HEK293 (cell line): ENCODE measurements at regions not wholly inside any gene's neighbourhood (a gene's known extent, or its start where the extent isn't known, plus 50 kb on each side); places are given as distances from the start of the nearest gene placed in this dataset.
A peak's percentile ranks its signal among the peaks of the same experiment; 100 is the strongest.

Source experiments
- FEZF1 ChIP-seq: fragments of 450-650 bp; formaldehyde crosslinking; IDR thresholded peaks from 2 replicates; pipeline ENCODE4 v1.5.1; 2016; ENCODE audit warnings: missing biosample characterization, missing genetic modification characterization
- GLI2 ChIP-seq: fragments of 450-650 bp; formaldehyde crosslinking; IDR thresholded peaks from 2 replicates; pipeline ENCODE4; 2017; ENCODE audit warnings: missing biosample characterization, missing genetic modification characterization, low read depth, borderline replicate concordance
- KLF17 ChIP-seq: fragments of 450-650 bp; formaldehyde crosslinking; IDR thresholded peaks from 2 replicates; pipeline ENCODE4 v1.5.1; 2016; ENCODE audit warnings: missing biosample characterization, missing genetic modification characterization
- KLF7 ChIP-seq: fragments of 450-650 bp; formaldehyde crosslinking; IDR thresholded peaks from 2 replicates; pipeline ENCODE4 v1.5.1; 2016; ENCODE audit warnings: missing biosample characterization, missing genetic modification characterization, borderline replicate concordance
- KLF8 ChIP-seq: fragments of 450-650 bp; formaldehyde crosslinking; IDR thresholded peaks from 2 replicates; pipeline ENCODE4 v1.5.1; 2016; ENCODE audit warnings: missing biosample characterization, missing genetic modification characterization
- MYNN ChIP-seq: fragments of 450-650 bp; formaldehyde crosslinking; IDR thresholded peaks from 2 replicates; pipeline ENCODE4 v1.5.1; 2016; ENCODE audit warnings: missing biosample characterization, missing genetic modification characterization, borderline replicate concordance
- REST ChIP-seq: fragments of 450-650 bp; formaldehyde crosslinking; IDR thresholded peaks from 2 replicates; pipeline ENCODE4 v1.5.1; 2016; ENCODE audit warnings: missing biosample characterization, missing genetic modification characterization
- TCF7L2 ChIP-seq: IDR thresholded peaks from 2 replicates; pipeline ENCODE4 v1.6.1; 2011; ENCODE audit warnings: low read depth, mild to moderate bottlenecking, inconsistent platforms, low read length, moderate library complexity, borderline replicate concordance
- ZBTB21 ChIP-seq: fragments of 450-650 bp; formaldehyde crosslinking; IDR thresholded peaks from 2 replicates; pipeline ENCODE4 v1.5.1; 2017; ENCODE audit warnings: missing biosample characterization, missing genetic modification characterization
- ZBTB48 ChIP-seq: fragments of 450-650 bp; formaldehyde crosslinking; IDR thresholded peaks from 2 replicates; pipeline ENCODE4 v1.5.1; 2016; ENCODE audit warnings: missing biosample characterization, missing genetic modification characterization
- ZNF202 ChIP-seq: fragments of 450-650 bp; formaldehyde crosslinking; IDR thresholded peaks from 2 replicates; pipeline ENCODE4 v1.5.1; 2016; ENCODE audit warnings: missing biosample characterization, missing genetic modification characterization, borderline replicate concordance
- ZNF366 ChIP-seq: fragments of 450-650 bp; formaldehyde crosslinking; conservative IDR thresholded peaks from 2 replicates; pipeline ENCODE4 v1.5.1; 2016; ENCODE audit warnings: missing biosample characterization, missing genetic modification characterization
- ZNF404 ChIP-seq: fragments of 450-650 bp; formaldehyde crosslinking; IDR thresholded peaks from 2 replicates; pipeline ENCODE4 v1.5.1; 2017; ENCODE audit warnings: missing biosample characterization, missing genetic modification characterization
- ZNF654 ChIP-seq: fragments of 450-650 bp; formaldehyde crosslinking; IDR thresholded peaks from 2 replicates; pipeline ENCODE4 v1.5.1; 2016; ENCODE audit warnings: low read depth, missing biosample characterization, missing genetic modification characterization
- ZNF747 ChIP-seq: fragments of 450-650 bp; formaldehyde crosslinking; IDR thresholded peaks from 2 replicates; pipeline ENCODE4 v1.5.1; 2016; ENCODE audit warnings: missing biosample characterization, missing genetic modification characterization
- ZNF76 ChIP-seq: fragments of 450-650 bp; formaldehyde crosslinking; IDR thresholded peaks from 2 replicates; pipeline ENCODE4; 2016; ENCODE audit warnings: low read depth, missing biosample characterization, missing genetic modification characterization, borderline replicate concordance
- ZNF776 ChIP-seq: fragments of 450-650 bp; formaldehyde crosslinking; IDR thresholded peaks from 2 replicates; pipeline ENCODE4 v1.5.0; 2017; ENCODE audit warnings: missing biosample characterization, missing genetic modification characterization, borderline replicate concordance
- ZNF791 ChIP-seq: fragments of 450-650 bp; formaldehyde crosslinking; IDR thresholded peaks from 2 replicates; pipeline ENCODE4 v1.5.1; 2016; ENCODE audit warnings: missing biosample characterization, missing genetic modification characterization
- ZSCAN18 ChIP-seq: fragments of 450-650 bp; formaldehyde crosslinking; IDR thresholded peaks from 2 replicates; pipeline ENCODE4 v1.5.1; 2016; ENCODE audit warnings: missing biosample characterization, missing genetic modification characterization
- TF ChIP-seq, protein P1 (sequence below): fragments of 450-650 bp; formaldehyde crosslinking; optimal IDR thresholded peaks from 2 replicates; pipeline ENCODE3; 2016; ENCODE audit warnings: missing biosample characterization, mild to moderate bottlenecking, missing genetic modification characterization
- TF ChIP-seq, protein P2 (sequence below): fragments of 450-650 bp; formaldehyde crosslinking; IDR thresholded peaks from 2 replicates; pipeline ENCODE4 v1.5.1; 2016; ENCODE audit warnings: missing biosample characterization, missing genetic modification characterization
- TF ChIP-seq, protein P3 (sequence below): fragments of 450-650 bp; formaldehyde crosslinking; IDR thresholded peaks from 2 replicates; pipeline ENCODE4 v1.5.1; 2016; ENCODE audit warnings: missing biosample characterization, missing genetic modification characterization
- TF ChIP-seq, protein P4 (sequence below): fragments of 450-650 bp; formaldehyde crosslinking; IDR thresholded peaks from 2 replicates; pipeline ENCODE4 v1.5.1; 2016; ENCODE audit warnings: missing biosample characterization, missing genetic modification characterization
- TF ChIP-seq, protein P5 (sequence below): fragments of 450-650 bp; formaldehyde crosslinking; IDR thresholded peaks from 2 replicates; pipeline ENCODE4 v1.5.1; 2017; ENCODE audit warnings: missing biosample characterization, missing genetic modification characterization

GRCh38 chr5:174371600-174372094, 326.1 kb downstream of the NSG2 start (continued):
- TF ChIP-seq REST = no peak
- TF ChIP-seq, protein P1, sequence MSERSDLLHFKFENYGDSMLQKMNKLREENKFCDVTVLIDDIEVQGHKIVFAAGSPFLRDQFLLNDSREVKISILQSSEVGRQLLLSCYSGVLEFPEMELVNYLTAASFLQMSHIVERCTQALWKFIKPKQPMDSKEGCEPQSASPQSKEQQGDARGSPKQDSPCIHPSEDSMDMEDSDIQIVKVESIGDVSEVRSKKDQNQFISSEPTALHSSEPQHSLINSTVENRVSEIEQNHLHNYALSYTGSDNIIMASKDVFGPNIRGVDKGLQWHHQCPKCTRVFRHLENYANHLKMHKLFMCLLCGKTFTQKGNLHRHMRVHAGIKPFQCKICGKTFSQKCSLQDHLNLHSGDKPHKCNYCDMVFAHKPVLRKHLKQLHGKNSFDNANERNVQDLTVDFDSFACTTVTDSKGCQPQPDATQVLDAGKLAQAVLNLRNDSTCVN (tag by site-specific recombination) = peak; percentile 25
- 0 out of 2 replicates have a peak, but pooled peaks have one; percentile 19 for TF ChIP-seq ZBTB48 (tag by site-specific recombination)
- peak; percentile 80 for TF ChIP-seq MYNN (tag by site-specific recombination)
- peak; percentile 91 for TF ChIP-seq TCF7L2
- no peak for TF ChIP-seq ZNF776 (tag by site-specific recombination)
- peak; percentile 99 for TF ChIP-seq FEZF1 (tag by site-specific recombination)
- TF ChIP-seq ZBTB21 (tag by site-specific recombination) = peak; percentile 95
- TF ChIP-seq ZNF791 (tag by site-specific recombination) = no peak
- TF ChIP-seq ZNF404 (tag by site-specific recombination) = no peak
- no peak for TF ChIP-seq ZNF202
- TF ChIP-seq, protein P2, sequence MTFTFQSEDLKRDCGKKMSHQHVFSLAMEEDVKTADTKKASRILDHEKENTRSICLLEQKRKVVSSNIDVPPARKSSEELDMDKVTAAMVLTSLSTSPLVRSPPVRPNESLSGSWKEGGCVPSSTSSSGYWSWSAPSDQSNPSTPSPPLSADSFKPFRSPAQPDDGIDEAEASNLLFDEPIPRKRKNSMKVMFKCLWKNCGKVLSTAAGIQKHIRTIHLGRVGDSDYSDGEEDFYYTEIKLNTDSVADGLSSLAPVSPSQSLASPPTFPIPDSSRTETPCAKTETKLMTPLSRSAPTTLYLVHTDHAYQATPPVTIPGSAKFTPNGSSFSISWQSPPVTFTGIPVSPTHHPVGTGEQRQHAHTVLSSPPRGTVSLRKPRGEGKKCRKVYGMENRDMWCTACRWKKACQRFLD (tag by site-specific recombination) = no peak
- TF ChIP-seq ZNF747 (tag by site-specific recombination) = no peak
- no peak for TF ChIP-seq ZNF654 (tag by site-specific recombination)
- TF ChIP-seq KLF17 (tag by site-specific recombination) = peak; percentile 89
- TF ChIP-seq ZSCAN18 = no peak
- peak; percentile 83 for TF ChIP-seq ZNF366 (tag by site-specific recombination)
- TF ChIP-seq, protein P3, sequence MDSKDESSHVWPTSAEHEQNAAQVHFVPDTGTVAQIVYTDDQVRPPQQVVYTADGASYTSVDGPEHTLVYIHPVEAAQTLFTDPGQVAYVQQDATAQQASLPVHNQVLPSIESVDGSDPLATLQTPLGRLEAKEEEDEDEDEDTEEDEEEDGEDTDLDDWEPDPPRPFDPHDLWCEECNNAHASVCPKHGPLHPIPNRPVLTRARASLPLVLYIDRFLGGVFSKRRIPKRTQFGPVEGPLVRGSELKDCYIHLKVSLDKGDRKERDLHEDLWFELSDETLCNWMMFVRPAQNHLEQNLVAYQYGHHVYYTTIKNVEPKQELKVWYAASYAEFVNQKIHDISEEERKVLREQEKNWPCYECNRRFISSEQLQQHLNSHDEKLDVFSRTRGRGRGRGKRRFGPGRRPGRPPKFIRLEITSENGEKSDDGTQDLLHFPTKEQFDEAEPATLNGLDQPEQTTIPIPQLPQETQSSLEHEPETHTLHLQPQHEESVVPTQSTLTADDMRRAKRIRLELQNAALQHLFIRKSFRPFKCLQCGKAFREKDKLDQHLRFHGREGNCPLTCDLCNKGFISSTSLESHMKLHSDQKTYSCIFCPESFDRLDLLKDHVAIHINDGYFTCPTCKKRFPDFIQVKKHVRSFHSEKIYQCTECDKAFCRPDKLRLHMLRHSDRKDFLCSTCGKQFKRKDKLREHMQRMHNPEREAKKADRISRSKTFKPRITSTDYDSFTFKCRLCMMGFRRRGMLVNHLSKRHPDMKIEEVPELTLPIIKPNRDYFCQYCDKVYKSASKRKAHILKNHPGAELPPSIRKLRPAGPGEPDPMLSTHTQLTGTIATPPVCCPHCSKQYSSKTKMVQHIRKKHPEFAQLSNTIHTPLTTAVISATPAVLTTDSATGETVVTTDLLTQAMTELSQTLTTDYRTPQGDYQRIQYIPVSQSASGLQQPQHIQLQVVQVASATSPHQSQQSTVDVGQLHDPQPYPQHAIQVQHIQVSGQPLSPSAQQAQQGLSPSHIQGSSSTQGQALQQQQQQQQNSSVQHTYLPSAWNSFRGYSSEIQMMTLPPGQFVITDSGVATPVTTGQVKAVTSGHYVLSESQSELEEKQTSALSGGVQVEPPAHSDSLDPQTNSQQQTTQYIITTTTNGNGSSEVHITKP = peak; percentile 64
- TF ChIP-seq, protein P4, sequence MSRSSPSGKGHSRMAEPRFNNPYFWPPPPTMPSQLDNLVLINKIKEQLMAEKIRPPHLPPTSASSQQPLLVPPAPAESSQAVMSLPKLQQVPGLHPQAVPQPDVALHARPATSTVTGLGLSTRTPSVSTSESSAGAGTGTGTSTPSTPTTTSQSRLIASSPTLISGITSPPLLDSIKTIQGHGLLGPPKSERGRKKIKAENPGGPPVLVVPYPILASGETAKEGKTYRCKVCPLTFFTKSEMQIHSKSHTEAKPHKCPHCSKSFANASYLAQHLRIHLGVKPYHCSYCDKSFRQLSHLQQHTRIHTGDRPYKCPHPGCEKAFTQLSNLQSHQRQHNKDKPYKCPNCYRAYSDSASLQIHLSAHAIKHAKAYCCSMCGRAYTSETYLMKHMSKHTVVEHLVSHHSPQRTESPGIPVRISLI = no peak
- TF ChIP-seq ZNF76 (tag by site-specific recombination) = no peak; the same call in 1 of the 2 replicates
- TF ChIP-seq, protein P5, sequence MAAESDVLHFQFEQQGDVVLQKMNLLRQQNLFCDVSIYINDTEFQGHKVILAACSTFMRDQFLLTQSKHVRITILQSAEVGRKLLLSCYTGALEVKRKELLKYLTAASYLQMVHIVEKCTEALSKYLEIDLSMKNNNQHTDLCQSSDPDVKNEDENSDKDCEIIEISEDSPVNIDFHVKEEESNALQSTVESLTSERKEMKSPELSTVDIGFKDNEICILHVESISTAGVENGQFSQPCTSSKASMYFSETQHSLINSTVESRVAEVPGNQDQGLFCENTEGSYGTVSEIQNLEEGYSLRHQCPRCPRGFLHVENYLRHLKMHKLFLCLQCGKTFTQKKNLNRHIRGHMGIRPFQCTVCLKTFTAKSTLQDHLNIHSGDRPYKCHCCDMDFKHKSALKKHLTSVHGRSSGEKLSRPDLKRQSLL (tag by site-specific recombination) = peak; percentile 93
- TF ChIP-seq KLF7 = no peak
- peak; percentile 75 for TF ChIP-seq KLF8 (tag by site-specific recombination)
- peak; percentile 94; the same call in 1 of the 2 replicates for TF ChIP-seq GLI2 (tag by site-specific recombination)
